GM12878 (cell line): ENCODE measurements at regions not wholly inside any gene's neighbourhood (a gene's known extent, or its start where the extent isn't known, plus 50 kb on each side); places are given as distances from the start of the nearest gene placed in this dataset.

ENCODE experiments used
- EZH2 ChIP-seq: IDR thresholded peaks from 2 replicates; pipeline ENCODE4 v1.6.1; 2012; ENCODE audit warnings: low read depth, mild to moderate bottlenecking, control low read depth, inconsistent platforms, low read length, borderline replicate concordance; ENCODE audit not compliant: control insufficient read depth
- GABPA ChIP-seq: IDR thresholded peaks from 2 replicates; pipeline ENCODE4 v1.6.1; 2014; ENCODE audit warnings: antibody characterized with exemption, low read depth, mild to moderate bottlenecking, inconsistent platforms
- MYC ChIP-seq: IDR thresholded peaks from 2 replicates; pipeline ENCODE4 v1.6.1; 2011; ENCODE audit warnings: mild to moderate bottlenecking, low read length, moderate library complexity, inconsistent platforms; ENCODE audit not compliant: insufficient read depth, insufficient replicate concordance, insufficient read length, severe bottlenecking
- NFIC ChIP-seq: IDR thresholded peaks from 2 replicates; pipeline ENCODE4 v1.6.1; 2012; ENCODE audit warnings: low read depth, mild to moderate bottlenecking, inconsistent platforms, low read length, moderate library complexity
- PAX5 ChIP-seq: IDR thresholded peaks from 2 replicates; pipeline ENCODE4 v1.6.1; 2011; ENCODE audit warnings: low read depth, low read length, borderline replicate concordance
- POLR2A ChIP-seq: IDR thresholded peaks from 2 replicates; pipeline ENCODE4 v1.6.1; 2011; ENCODE audit warnings: low read depth, mild to moderate bottlenecking, low read length
- SMAD1 ChIP-seq: fragments of 450-650 bp; IDR thresholded peaks from 2 replicates; pipeline ENCODE4 v1.6.1; 2018; ENCODE audit warnings: mild to moderate bottlenecking, low read depth; ENCODE audit not compliant: partially characterized antibody
- SMC3 ChIP-seq: IDR thresholded peaks from 2 replicates; pipeline ENCODE4 v1.6.1; 2011; ENCODE audit warnings: low read length, improper control_type of control experiment, borderline replicate concordance
- SPI1 ChIP-seq: IDR thresholded peaks from 2 replicates; pipeline ENCODE4 v1.6.1; 2011; ENCODE audit warnings: low read depth, mild to moderate bottlenecking, low read length, moderate library complexity, borderline replicate concordance; ENCODE audit not compliant: insufficient read depth
- TF ChIP-seq, protein P1 (sequence below): IDR thresholded peaks from 2 replicates; pipeline ENCODE4 v1.6.1; 2012; ENCODE audit warnings: mild to moderate bottlenecking, low read depth, low read length
- TF ChIP-seq, protein P2 (sequence below): fragments of 450-650 bp; formaldehyde crosslinking; IDR thresholded peaks from 2 replicates; pipeline ENCODE4 v1.4.0; 2020; ENCODE audit warnings: mild to moderate bottlenecking, moderate library complexity
- TF ChIP-seq, protein P3 (sequence below), 3 experiments: IDR thresholded peaks in 2 of 3; conservative IDR thresholded peaks in 1 of 3; 2 replicates each; pipeline ENCODE4 v1.5.1; 2011; ENCODE audit warnings: low read depth in 3 of 3, low read length in 3 of 3, mild to moderate bottlenecking in 3 of 3, control low read depth in 2 of 3, moderate library complexity in 2 of 3, inconsistent platforms in 1 of 3, mixed read lengths in 1 of 3; ENCODE audit not compliant: control insufficient read depth in 2 of 3, insufficient read depth in 1 of 3; ENCODE audit errors: extremely low read depth in 1 of 3
- TF ChIP-seq, protein P4 (sequence below): fragments of 450-650 bp; IDR thresholded peaks from 2 replicates; pipeline ENCODE4 v1.6.1; 2014; ENCODE audit warnings: mild to moderate bottlenecking

DNA sequence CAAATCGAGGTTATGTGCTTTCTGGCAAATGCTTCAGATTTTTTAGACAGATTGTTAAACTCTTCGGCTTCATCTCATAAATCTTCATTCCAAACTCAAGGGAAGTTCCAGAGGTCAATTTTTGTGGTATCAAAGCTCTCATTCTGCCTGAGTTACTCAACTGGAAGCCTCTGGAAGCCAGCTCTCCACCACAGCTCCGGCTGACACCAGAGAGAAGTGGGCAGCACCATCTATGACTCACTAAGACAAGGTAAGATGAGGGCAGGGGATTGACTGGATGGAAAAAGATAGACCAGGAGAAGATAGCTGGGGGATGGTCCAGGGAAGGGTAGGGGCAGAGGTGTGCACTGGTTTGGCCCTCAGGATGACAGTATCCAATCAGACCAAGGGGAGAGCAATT, 137.3 kb upstream of the HNRNPA3 start:
- TF ChIP-seq, protein P1, sequence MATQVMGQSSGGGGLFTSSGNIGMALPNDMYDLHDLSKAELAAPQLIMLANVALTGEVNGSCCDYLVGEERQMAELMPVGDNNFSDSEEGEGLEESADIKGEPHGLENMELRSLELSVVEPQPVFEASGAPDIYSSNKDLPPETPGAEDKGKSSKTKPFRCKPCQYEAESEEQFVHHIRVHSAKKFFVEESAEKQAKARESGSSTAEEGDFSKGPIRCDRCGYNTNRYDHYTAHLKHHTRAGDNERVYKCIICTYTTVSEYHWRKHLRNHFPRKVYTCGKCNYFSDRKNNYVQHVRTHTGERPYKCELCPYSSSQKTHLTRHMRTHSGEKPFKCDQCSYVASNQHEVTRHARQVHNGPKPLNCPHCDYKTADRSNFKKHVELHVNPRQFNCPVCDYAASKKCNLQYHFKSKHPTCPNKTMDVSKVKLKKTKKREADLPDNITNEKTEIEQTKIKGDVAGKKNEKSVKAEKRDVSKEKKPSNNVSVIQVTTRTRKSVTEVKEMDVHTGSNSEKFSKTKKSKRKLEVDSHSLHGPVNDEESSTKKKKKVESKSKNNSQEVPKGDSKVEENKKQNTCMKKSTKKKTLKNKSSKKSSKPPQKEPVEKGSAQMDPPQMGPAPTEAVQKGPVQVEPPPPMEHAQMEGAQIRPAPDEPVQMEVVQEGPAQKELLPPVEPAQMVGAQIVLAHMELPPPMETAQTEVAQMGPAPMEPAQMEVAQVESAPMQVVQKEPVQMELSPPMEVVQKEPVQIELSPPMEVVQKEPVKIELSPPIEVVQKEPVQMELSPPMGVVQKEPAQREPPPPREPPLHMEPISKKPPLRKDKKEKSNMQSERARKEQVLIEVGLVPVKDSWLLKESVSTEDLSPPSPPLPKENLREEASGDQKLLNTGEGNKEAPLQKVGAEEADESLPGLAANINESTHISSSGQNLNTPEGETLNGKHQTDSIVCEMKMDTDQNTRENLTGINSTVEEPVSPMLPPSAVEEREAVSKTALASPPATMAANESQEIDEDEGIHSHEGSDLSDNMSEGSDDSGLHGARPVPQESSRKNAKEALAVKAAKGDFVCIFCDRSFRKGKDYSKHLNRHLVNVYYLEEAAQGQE, result no peak
- no peak for TF ChIP-seq GABPA
- TF ChIP-seq SMC3, result no peak
- no peak for TF ChIP-seq EZH2
- TF ChIP-seq, protein P2, sequence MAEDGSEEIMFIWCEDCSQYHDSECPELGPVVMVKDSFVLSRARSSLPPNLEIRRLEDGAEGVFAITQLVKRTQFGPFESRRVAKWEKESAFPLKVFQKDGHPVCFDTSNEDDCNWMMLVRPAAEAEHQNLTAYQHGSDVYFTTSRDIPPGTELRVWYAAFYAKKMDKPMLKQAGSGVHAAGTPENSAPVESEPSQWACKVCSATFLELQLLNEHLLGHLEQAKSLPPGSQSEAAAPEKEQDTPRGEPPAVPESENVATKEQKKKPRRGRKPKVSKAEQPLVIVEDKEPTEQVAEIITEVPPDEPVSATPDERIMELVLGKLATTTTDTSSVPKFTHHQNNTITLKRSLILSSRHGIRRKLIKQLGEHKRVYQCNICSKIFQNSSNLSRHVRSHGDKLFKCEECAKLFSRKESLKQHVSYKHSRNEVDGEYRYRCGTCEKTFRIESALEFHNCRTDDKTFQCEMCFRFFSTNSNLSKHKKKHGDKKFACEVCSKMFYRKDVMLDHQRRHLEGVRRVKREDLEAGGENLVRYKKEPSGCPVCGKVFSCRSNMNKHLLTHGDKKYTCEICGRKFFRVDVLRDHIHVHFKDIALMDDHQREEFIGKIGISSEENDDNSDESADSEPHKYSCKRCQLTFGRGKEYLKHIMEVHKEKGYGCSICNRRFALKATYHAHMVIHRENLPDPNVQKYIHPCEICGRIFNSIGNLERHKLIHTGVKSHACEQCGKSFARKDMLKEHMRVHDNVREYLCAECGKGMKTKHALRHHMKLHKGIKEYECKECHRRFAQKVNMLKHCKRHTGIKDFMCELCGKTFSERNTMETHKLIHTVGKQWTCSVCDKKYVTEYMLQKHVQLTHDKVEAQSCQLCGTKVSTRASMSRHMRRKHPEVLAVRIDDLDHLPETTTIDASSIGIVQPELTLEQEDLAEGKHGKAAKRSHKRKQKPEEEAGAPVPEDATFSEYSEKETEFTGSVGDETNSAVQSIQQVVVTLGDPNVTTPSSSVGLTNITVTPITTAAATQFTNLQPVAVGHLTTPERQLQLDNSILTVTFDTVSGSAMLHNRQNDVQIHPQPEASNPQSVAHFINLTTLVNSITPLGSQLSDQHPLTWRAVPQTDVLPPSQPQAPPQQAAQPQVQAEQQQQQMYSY (CRISPR knock-in tag), result no peak
- TF ChIP-seq PAX5, result no peak
- TF ChIP-seq, protein P3, sequence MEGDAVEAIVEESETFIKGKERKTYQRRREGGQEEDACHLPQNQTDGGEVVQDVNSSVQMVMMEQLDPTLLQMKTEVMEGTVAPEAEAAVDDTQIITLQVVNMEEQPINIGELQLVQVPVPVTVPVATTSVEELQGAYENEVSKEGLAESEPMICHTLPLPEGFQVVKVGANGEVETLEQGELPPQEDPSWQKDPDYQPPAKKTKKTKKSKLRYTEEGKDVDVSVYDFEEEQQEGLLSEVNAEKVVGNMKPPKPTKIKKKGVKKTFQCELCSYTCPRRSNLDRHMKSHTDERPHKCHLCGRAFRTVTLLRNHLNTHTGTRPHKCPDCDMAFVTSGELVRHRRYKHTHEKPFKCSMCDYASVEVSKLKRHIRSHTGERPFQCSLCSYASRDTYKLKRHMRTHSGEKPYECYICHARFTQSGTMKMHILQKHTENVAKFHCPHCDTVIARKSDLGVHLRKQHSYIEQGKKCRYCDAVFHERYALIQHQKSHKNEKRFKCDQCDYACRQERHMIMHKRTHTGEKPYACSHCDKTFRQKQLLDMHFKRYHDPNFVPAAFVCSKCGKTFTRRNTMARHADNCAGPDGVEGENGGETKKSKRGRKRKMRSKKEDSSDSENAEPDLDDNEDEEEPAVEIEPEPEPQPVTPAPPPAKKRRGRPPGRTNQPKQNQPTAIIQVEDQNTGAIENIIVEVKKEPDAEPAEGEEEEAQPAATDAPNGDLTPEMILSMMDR (IDR thresholded peaks at IDR 0.05 in 2 of 3, conservative IDR thresholded peaks at IDR 0.05 in 1 of 3; ENCODE audit: control insufficient read depth in 2 of 3, extremely low read depth in 1 of 3, insufficient read depth in 1 of 3, low read depth in 3 of 3, low read length in 3 of 3), result no peak
- TF ChIP-seq SPI1, result no peak
- TF ChIP-seq SMAD1, result no peak
- no peak for TF ChIP-seq NFIC
- TF ChIP-seq MYC, result no peak
- no peak for TF ChIP-seq POLR2A
- TF ChIP-seq, protein P4, sequence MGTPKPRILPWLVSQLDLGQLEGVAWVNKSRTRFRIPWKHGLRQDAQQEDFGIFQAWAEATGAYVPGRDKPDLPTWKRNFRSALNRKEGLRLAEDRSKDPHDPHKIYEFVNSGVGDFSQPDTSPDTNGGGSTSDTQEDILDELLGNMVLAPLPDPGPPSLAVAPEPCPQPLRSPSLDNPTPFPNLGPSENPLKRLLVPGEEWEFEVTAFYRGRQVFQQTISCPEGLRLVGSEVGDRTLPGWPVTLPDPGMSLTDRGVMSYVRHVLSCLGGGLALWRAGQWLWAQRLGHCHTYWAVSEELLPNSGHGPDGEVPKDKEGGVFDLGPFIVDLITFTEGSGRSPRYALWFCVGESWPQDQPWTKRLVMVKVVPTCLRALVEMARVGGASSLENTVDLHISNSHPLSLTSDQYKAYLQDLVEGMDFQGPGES, result no peak
